ENCODE measurements at regions not wholly inside any gene's neighbourhood (a gene's known extent, or its start where the extent isn't known, plus 50 kb on each side); places are given as distances from the start of the nearest gene placed in this dataset.

DNA sequence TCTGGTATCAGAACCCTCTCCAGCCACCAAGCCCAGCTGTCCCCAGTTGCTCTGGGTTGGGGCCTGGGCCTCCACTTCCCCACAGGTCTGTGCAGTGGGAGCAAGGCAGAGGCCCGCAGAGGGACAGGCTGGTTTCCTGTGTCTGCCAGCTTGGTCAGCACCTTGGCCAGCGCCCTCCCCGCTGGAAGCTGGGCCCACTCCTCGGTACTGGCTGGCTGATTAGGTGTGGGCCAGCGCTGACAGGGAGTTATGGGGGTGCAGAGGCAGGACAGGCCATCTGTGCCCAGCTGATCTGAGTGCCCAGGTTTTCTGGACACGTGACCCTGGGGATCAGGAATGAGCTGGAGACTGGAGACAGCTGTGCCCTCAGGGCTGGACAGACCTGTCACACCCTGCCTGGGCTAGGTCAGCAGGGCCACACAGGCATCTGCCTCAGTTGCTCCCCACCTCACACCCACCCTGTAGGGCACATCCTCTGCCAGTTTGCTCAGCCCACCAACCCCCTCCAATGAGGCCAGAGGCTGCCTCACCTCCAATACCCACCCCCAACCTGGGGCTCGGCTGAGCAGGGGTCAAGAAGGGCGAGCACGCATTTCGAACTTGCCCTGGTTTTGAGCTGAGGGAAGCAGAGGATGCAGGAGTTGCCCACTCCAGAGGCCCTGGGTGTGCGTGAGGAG, 175.3 kb downstream of the IGLL1 start:
- TF ChIP-seq, protein P1, sequence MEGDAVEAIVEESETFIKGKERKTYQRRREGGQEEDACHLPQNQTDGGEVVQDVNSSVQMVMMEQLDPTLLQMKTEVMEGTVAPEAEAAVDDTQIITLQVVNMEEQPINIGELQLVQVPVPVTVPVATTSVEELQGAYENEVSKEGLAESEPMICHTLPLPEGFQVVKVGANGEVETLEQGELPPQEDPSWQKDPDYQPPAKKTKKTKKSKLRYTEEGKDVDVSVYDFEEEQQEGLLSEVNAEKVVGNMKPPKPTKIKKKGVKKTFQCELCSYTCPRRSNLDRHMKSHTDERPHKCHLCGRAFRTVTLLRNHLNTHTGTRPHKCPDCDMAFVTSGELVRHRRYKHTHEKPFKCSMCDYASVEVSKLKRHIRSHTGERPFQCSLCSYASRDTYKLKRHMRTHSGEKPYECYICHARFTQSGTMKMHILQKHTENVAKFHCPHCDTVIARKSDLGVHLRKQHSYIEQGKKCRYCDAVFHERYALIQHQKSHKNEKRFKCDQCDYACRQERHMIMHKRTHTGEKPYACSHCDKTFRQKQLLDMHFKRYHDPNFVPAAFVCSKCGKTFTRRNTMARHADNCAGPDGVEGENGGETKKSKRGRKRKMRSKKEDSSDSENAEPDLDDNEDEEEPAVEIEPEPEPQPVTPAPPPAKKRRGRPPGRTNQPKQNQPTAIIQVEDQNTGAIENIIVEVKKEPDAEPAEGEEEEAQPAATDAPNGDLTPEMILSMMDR (IDR thresholded peaks at IDR 0.05) = no peak
- no peak for TF ChIP-seq POLR2A (IDR thresholded peaks at IDR 0.05)

Data from heart left ventricle (tissue), 13 donors.